ENCODE measurements at regions not wholly inside any gene's neighbourhood (a gene's known extent, or its start where the extent isn't known, plus 50 kb on each side); places are given as distances from the start of the nearest gene placed in this dataset.
A peak's percentile ranks its signal among the peaks of the same experiment; 100 is the strongest.
"Not testable (repeated sequence)": the region's sequence is repeated elsewhere in the genome, so short reads cannot be mapped to it uniquely, and the experiment has no call there.

- no peak for DNase-seq
Measured at GRCh38 chrX:27136325-27136724, 326.8 kb downstream of the PPP4R3C start.

GRCh38 chrX:27132862-27133261 is 330.3 kb downstream of the PPP4R3C start:
- DNase-seq: no peak

- not testable (repeated sequence) for DNase-seq
Measured at GRCh38 chrX:27087176-27087575, 376.0 kb downstream of the PPP4R3C start.

- DNase-seq: no peak
Measured at GRCh38 chrX:27086237-27086636, 376.9 kb downstream of the PPP4R3C start.

GRCh38 chrX:27085346-27085745 is 377.8 kb downstream of the PPP4R3C start:
- no peak for DNase-seq

GRCh38 chrX:27078371-27078770 is 384.8 kb downstream of the PPP4R3C start:
- DNase-seq: no peak

GRCh38 chrX:27057883-27058282 is 405.3 kb downstream of the PPP4R3C start:
- DNase-seq: no peak

GRCh38 chrX:27039332-27039731 is 423.8 kb downstream of the PPP4R3C start:
- no peak for DNase-seq

- DNase-seq: peak; percentile 90
Measured at GRCh38 chrX:27008486-27008885, 454.7 kb downstream of the PPP4R3C start.

- no peak for DNase-seq
Measured at GRCh38 chrX:26999634-27000033, 463.5 kb downstream of the PPP4R3C start.

GRCh38 chrX:26958261-26958660 is 504.9 kb downstream of the PPP4R3C start:
- no peak for DNase-seq

GRCh38 chrX:26954029-26954428 is 509.1 kb downstream of the PPP4R3C start:
- no peak for DNase-seq

GRCh38 chrX:26952213-26952612 is 510.9 kb downstream of the PPP4R3C start:
- no peak for DNase-seq

GRCh38 chrX:26927419-26927818 is 535.7 kb downstream of the PPP4R3C start:
- DNase-seq: no peak

- no peak for DNase-seq
Measured at GRCh38 chrX:26925088-26925487, 538.1 kb downstream of the PPP4R3C start.

GRCh38 chrX:26922278-26922677 is 540.9 kb downstream of the PPP4R3C start:
- DNase-seq: no peak

GRCh38 chrX:26918631-26919030 is 544.5 kb downstream of the PPP4R3C start:
- DNase-seq: no peak

GRCh38 chrX:26916991-26917390 is 546.1 kb downstream of the PPP4R3C start:
- DNase-seq: no peak

GRCh38 chrX:26915064-26915463 is 548.1 kb downstream of the PPP4R3C start:
- DNase-seq: no peak

GRCh38 chrX:26914232-26914631 is 548.9 kb downstream of the PPP4R3C start:
- DNase-seq: no peak

GRCh38 chrX:26911785-26912184 is 551.4 kb downstream of the PPP4R3C start:
- not testable (repeated sequence) for DNase-seq

GRCh38 chrX:26909728-26910127 is 553.4 kb downstream of the PPP4R3C start:
- DNase-seq: no peak

GRCh38 chrX:26908218-26908617 is 554.9 kb downstream of the PPP4R3C start:
- no peak for DNase-seq

- DNase-seq: peak; percentile 53
Measured at GRCh38 chrX:26889574-26889973, 573.6 kb downstream of the PPP4R3C start.

GRCh38 chrX:26873736-26874135 is 589.4 kb downstream of the PPP4R3C start:
- DNase-seq: no peak

GRCh38 chrX:26871967-26872366 is 591.2 kb downstream of the PPP4R3C start:
- DNase-seq: no peak
